Upper lobe of left lung (tissue), 6 donors: ENCODE measurements at regions not wholly inside any gene's neighbourhood (a gene's known extent, or its start where the extent isn't known, plus 50 kb on each side); places are given as distances from the start of the nearest gene placed in this dataset.

ENCODE experiments used
- ATAC-seq, 2 donors: fragments of 200-7000 bp; cut with Tn5 transposase; one replicate each; pipeline ENCODE4 v1.9.1; 2022; ENCODE audit warnings: mild to moderate bottlenecking in 2 of 2, moderate library complexity in 2 of 2; ENCODE audit not compliant: low FRiP score in 2 of 2
- DNase-seq, 2 donors: peaks; one replicate each; pipeline ENCODE4 v3.0.0-alpha.2; 2019 to 2020
- H3K27ac ChIP-seq, 4 donors: fragments of 200-600 bp; sonication (generic); one replicate each; pipeline ENCODE4 v1.5.1; 2016 to 2019
- H3K27me3 ChIP-seq, 4 donors: fragments of 200-600 bp; sonication (generic); one replicate each; pipeline ENCODE4 v1.5.1; 2017 to 2019
- H3K36me3 ChIP-seq, 4 donors: fragments of 200-600 bp; sonication (generic); one replicate each; pipeline ENCODE4 v1.5.1; 2016 to 2019
- H3K4me1 ChIP-seq, 4 donors: fragments of 200-600 bp; sonication (generic); one replicate each; pipeline ENCODE4 v1.5.1; 2018 to 2019
- H3K4me3 ChIP-seq, 4 donors: fragments of 200-600 bp; sonication (generic); one replicate each; pipeline ENCODE4 v1.5.1; 2017 to 2019; ENCODE audit warnings: mild to moderate bottlenecking in 2 of 4, moderate library complexity in 1 of 4
- H3K9me3 ChIP-seq, 4 donors: fragments of 200-600 bp; sonication (generic); one replicate each; pipeline ENCODE4 v1.5.1; 2018 to 2019
- CTCF ChIP-seq, 6 experiments: fragments of 450-650 bp in 4 of 6; fragments of 200-600 bp in 2 of 6; sonication (generic) in 2 of 6; IDR thresholded peaks; one replicate each; pipeline ENCODE4 v1.5.1; 2016 to 2019; ENCODE audit warnings: antibody characterized with exemption in 6 of 6
- EP300 ChIP-seq, 4 donors: sonication (generic); formaldehyde crosslinking; IDR thresholded peaks; one replicate each; pipeline ENCODE4 v1.5.1; 2017; ENCODE audit warnings: antibody characterized with exemption in 4 of 4, control low read depth in 2 of 4
- POLR2A ChIP-seq, 4 donors: fragments of 450-650 bp; IDR thresholded peaks; one replicate each; pipeline ENCODE4 v1.5.1; 2016 to 2017; ENCODE audit warnings: antibody characterized with exemption in 4 of 4, mild to moderate bottlenecking in 2 of 4
- POLR2AphosphoS5 ChIP-seq, 2 donors: sonication (generic); formaldehyde crosslinking; IDR thresholded peaks; one replicate each; pipeline ENCODE4 v1.5.1; 2017; ENCODE audit warnings: antibody characterized with exemption in 2 of 2
- WGBS, 2 donors: methylation state at CpG; one replicate each; pipeline ENCODE4 v1.1.5; 2017 to 2018; 5-methylcytosine and 5-hydroxymethylcytosine counted together
- donor health status: DM: no; HTN: no; CAD: no; lungs with moderate emphysema.
- donor health status: DM: no; HTN: yes; CAD: no; lungs with severe emphysema.

GRCh38 chr4:122279670-122280069, 99.1 kb upstream of the ADAD1 start:
- no peak for DNase-seq
- Histone ChIP-seq H3K27ac (no peak overlapping the region), H3K4me3 (no peak overlapping the region), H3K27me3 (no peaks in the 10 kb centered on the region), H3K36me3 (peaks cover 7 to 78% (median 24%) of the 10 kb centered on the region in 4 donors), H3K4me1 (no peaks in the 10 kb centered on the region), H3K9me3 (no peaks in the 10 kb centered on the region)
- no peak for ATAC-seq
- 86 to 92% methylated on average over 2 of the region's 2 CpGs for WGBS, 2 donors
- no peak for TF ChIP-seq EP300 (IDR thresholded peaks at IDR 0.05)
- TF ChIP-seq POLR2AphosphoS5 (IDR thresholded peaks at IDR 0.05), result no peak
- no peak for TF ChIP-seq POLR2A (IDR thresholded peaks at IDR 0.05)
- TF ChIP-seq CTCF (IDR thresholded peaks at IDR 0.05), result no peak

GRCh38 chr4:122285285-122285684, 93.5 kb upstream of the ADAD1 start:
- Histone ChIP-seq H3K4me3 (no peak overlapping the region), H3K27me3 (no peaks in the 10 kb centered on the region)
- 92 to 100% methylated on average over 2 of the region's 2 CpGs for WGBS, 2 donors

GRCh38 chr4:122293374-122294365, 85.1 kb upstream of the ADAD1 start:
- Histone ChIP-seq H3K4me3 (no peak overlapping the region), H3K27ac (no peak overlapping the region), H3K36me3 (peaks cover 3 to 61% (median 22%) of the 10 kb centered on the region in 4 donors), H3K4me1 (no peaks in the 10 kb centered on the region), H3K27me3 (no peaks in the 10 kb centered on the region), H3K9me3 (no peaks in the 10 kb centered on the region)
- no peak for ATAC-seq
- 93 to 94% methylated on average over 3 to 11 of the region's 12 CpGs for WGBS, 2 donors
- no peak for TF ChIP-seq EP300 (IDR thresholded peaks at IDR 0.05)
- no peak for TF ChIP-seq POLR2A (IDR thresholded peaks at IDR 0.05)
- TF ChIP-seq POLR2AphosphoS5 (IDR thresholded peaks at IDR 0.05), result no peak
- no peak for TF ChIP-seq CTCF (IDR thresholded peaks at IDR 0.05)
- no peak for DNase-seq

More at GRCh38 chr4:122285285-122285684, 93.5 kb upstream of the ADAD1 start:
- TF ChIP-seq POLR2A (IDR thresholded peaks at IDR 0.05), result no peak
- TF ChIP-seq POLR2AphosphoS5 (IDR thresholded peaks at IDR 0.05), result no peak
- TF ChIP-seq EP300 (IDR thresholded peaks at IDR 0.05), result no peak
- TF ChIP-seq CTCF (IDR thresholded peaks at IDR 0.05), result no peak
- DNase-seq (no peak), ATAC-seq (no peak)
- H3K4me1 ChIP-seq, result no peaks in the 10 kb centered on the region
- H3K9me3 ChIP-seq, result no peaks in the 10 kb centered on the region
- H3K36me3 ChIP-seq, result peaks cover 11 to 84% (median 28%) of the 10 kb centered on the region in 4 donors
- H3K27ac ChIP-seq, result no peak overlapping the region

- Histone ChIP-seq H3K4me3 (no peak overlapping the region), H3K9me3 (no peaks in the 10 kb centered on the region), H3K27me3 (no peaks in the 10 kb centered on the region), H3K27ac (no peak overlapping the region), H3K36me3 (peaks cover 3 to 48% (median 20%) of the 10 kb centered on the region in 4 donors), H3K4me1 (no peaks in the 10 kb centered on the region)
- no peak for DNase-seq
- 78 to 91% methylated on average over 1 of the region's 1 CpG for whole genome bisulfite sequencing, 2 donors
- no peak for TF ChIP-seq POLR2AphosphoS5 (IDR thresholded peaks at IDR 0.05)
- no peak for TF ChIP-seq EP300 (IDR thresholded peaks at IDR 0.05)
- TF ChIP-seq CTCF (IDR thresholded peaks at IDR 0.05), result no peak
- no peak for TF ChIP-seq POLR2A (IDR thresholded peaks at IDR 0.05)
- no peak for ATAC-seq
Observed at GRCh38 chr4:122297694-122298093, 81.1 kb upstream of the ADAD1 start.
